VCaP (cell line): ENCODE measurements at regions not wholly inside any gene's neighbourhood (a gene's known extent, or its start where the extent isn't known, plus 50 kb on each side); places are given as distances from the start of the nearest gene placed in this dataset.
"Not testable (repeated sequence)": the region's sequence is repeated elsewhere in the genome, so short reads cannot be mapped to it uniquely, and the experiment has no call there.

Experiments
- H3K27ac ChIP-seq: fragments of 450-650 bp; 2 replicates; pipeline ENCODE4 v1.5.1; 2017
- TF ChIP-seq, protein P1 (sequence below): fragments of 450-650 bp; conservative IDR thresholded peaks from 2 replicates; pipeline ENCODE4 v1.5.1; 2017; ENCODE audit warnings: mild to moderate bottlenecking, moderate library complexity

DNA sequence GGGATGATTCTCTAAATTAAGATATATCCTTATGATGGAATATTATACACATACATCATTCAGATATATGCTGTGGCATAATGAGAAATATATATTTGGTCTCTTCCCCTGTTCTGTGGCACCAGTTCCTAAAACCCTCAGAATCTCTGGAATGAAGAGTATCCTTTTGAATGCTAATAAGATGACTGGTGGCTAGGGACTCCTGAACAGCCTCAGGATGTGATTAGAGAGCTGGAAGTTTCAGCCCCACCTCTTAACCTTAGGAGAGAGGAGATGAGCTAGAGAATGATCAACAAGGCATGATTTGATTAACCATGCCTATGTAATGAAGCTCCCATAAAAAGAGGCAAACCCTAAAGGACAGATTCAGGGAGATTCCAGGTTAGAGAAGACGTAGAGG lies 632.0 kb downstream of the IQCM start:
- TF ChIP-seq, protein P1, sequence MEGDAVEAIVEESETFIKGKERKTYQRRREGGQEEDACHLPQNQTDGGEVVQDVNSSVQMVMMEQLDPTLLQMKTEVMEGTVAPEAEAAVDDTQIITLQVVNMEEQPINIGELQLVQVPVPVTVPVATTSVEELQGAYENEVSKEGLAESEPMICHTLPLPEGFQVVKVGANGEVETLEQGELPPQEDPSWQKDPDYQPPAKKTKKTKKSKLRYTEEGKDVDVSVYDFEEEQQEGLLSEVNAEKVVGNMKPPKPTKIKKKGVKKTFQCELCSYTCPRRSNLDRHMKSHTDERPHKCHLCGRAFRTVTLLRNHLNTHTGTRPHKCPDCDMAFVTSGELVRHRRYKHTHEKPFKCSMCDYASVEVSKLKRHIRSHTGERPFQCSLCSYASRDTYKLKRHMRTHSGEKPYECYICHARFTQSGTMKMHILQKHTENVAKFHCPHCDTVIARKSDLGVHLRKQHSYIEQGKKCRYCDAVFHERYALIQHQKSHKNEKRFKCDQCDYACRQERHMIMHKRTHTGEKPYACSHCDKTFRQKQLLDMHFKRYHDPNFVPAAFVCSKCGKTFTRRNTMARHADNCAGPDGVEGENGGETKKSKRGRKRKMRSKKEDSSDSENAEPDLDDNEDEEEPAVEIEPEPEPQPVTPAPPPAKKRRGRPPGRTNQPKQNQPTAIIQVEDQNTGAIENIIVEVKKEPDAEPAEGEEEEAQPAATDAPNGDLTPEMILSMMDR: no peak

DNA sequence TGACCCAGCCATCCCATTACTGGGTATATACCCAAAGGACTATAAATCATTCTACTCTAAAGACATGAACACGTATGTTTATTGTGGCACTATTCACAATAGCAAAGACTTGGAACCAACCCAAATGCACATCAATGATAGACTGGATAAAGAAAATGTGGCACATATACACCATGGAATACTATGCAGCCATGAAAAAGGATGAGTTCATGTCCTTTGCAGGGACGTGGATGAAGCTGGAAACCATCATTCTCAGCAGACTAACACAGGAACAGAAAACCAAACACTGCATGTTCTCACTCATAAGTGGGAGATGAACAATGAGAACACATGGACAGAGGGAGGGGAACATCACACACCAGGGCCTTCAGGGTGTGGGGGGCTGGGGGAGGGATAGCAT lies 634.2 kb downstream of the IQCM start:
- not testable (repeated sequence) for H3K27ac ChIP-seq

More for the DNA sequence above, 632.0 kb downstream of the IQCM start:
- H3K27ac ChIP-seq: no peak overlapping the region

DNA sequence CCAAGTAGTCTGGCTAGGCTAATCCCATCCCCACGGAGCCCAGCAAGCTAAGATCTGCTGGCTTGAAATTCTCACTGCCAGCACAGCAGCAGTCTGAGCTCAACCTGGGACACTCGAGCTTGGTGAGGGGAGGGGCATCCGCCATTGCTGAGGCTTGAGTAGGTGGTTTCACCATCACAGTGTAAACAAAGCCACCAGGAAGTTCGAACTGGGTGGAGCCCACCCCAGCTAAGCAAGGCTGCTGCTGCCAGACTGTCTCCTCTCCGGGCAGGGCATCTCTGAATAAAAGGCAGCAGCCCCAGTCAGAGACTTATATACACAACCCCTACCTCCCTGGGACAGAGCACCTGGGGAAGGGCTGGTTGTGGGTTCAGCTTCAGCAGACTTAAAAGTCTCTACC lies 639.6 kb downstream of the IQCM start:
- no peak overlapping the region for H3K27ac ChIP-seq
- TF ChIP-seq, protein P1: no peak

DNA sequence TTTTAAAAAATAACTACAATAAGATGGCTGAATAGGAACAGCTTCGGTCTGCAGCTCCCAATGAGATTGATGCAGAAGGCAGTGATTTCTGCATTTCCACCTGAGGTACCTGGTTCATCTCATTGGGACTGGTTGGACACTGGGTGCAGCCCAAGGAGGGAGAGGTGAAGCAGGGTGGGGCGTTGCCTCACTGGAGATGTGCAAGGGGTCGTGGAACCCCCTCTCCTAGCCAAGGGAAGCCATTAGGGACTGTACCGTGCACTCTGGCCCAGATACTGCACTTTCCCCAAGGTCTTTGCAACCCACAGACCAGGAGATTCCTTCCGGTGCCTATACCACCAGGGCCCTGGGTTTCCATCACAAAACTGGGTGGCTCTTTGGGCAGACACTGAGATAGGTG lies 640.1 kb downstream of the IQCM start:
- H3K27ac ChIP-seq: no peak overlapping the region
- TF ChIP-seq, protein P1: no peak

DNA sequence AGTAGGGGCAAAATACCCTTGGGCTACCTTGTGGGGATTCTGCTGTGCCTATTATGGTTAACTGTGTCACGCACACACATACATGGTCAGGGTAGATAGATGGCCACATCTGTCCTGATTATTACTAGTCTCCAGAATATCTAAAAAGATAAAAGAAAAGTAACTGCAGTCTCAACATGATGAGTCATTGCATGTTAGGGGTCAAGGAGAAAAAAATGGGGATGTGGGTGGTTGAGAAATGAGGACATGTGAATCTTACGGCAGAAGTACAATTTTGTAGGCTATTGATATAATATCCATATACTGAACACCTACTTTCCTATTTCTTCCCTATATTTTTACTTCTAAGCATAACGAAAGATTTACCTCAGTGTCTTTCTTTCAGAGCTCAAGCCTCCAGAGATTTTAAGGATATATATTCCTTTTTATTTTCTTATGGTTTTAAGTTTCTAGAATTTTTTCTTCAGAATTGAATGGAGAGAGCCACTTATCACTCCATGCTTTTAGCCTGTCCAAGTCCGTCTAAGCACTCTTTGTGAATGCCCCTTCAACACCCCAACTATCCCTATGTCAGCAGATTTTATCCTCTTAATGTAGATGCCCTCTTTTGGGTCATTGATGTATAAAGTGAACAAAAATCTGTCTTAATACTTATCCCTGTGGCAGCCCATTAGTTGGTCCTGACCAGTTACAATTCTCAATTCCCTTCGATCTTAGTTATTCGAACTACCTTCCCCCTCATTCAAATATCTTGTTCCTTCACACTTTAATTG lies 642.2 kb downstream of the IQCM start:
- TF ChIP-seq, protein P1: no peak
- no peak overlapping the region for H3K27ac ChIP-seq

DNA sequence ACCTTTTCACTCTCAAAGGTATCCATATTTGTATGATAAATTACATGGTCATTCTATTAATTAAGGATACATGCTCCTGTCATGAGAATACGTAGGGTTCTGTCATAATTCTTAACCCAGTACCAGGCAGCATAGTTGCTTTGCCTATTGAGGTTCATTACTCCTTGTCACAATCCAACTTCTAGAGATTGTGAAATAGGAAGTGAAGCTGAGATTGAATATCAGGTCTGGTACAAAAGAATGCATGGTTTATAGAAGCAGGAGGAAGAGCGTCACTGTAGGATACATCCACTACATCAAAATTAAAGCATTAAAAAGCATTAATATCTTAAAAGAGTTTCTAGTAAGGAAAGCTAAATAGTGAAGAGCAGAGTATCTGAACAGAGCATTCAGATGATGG lies 647.0 kb downstream of the IQCM start:
- no peak overlapping the region for H3K27ac ChIP-seq
- TF ChIP-seq, protein P1: no peak

DNA sequence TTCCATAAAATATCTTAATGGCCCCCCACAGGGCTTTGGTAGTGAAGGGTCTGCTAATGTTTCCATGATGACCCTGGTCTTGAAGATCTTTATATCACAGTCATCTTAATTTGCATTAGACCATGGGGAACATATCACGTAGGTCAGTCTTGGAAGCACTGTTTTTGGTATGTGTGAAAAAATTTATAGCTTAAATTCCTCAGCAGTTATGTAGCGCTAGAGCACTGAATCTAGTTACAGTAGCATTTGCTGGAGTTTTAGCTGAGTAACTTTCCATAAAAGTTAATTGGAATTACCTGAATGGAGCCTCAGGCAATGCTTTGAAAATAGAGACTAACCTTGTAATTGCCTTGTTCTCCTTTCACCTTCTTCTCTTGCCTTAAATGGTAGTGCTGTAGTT lies 648.8 kb downstream of the IQCM start:
- TF ChIP-seq, protein P1: no peak
- no peak overlapping the region for H3K27ac ChIP-seq

DNA sequence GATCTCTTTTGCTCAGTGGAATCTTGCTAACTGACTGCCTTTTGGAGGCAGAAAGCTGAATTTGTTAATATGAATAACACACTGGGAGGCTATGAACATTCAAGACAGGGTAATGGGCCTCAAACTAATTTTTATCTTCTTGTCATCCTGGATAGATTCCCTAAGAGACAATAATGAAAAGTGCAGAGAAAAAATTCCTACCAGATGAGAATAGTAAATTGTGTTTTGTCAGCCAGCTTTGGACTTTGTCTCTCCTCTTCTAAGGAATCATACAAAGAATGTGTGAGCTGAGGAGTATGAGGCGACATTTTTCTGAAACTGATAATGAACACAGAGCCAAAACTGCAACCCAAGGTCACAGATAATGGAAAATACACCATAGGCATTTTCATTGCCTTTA lies 649.3 kb downstream of the IQCM start:
- H3K27ac ChIP-seq: no peak overlapping the region
- TF ChIP-seq, protein P1: no peak
